DMS114 treated with DMSO at 0.1 percent for 48 hours (cell line): ENCODE measurements at regions not wholly inside any gene's neighbourhood (a gene's known extent, or its start where the extent isn't known, plus 50 kb on each side); places are given as distances from the start of the nearest gene placed in this dataset.
A peak's percentile ranks its signal among the peaks of the same experiment; 100 is the strongest.

Experiments used
- DNase-seq: peaks from one replicate; lab custom pipeline; 2025; ENCODE audit not compliant: unreplicated experiment; lab: John Stamatoyannopoulos, UW

GRCh38 chr15:96888764-96889163 lies 558.3 kb downstream of the NR2F2 start:
- no peak for DNase-seq

- DNase-seq, result peak; percentile 68
Observed at GRCh38 chr15:96889734-96890480, 559.4 kb downstream of the NR2F2 start.

- DNase-seq, result peak; percentile 86
Observed at GRCh38 chr15:96891046-96891445, 560.5 kb downstream of the NR2F2 start.

- peak; percentile 96 for DNase-seq
Observed at GRCh38 chr15:96893159-96893906, 562.8 kb downstream of the NR2F2 start.

DNA sequence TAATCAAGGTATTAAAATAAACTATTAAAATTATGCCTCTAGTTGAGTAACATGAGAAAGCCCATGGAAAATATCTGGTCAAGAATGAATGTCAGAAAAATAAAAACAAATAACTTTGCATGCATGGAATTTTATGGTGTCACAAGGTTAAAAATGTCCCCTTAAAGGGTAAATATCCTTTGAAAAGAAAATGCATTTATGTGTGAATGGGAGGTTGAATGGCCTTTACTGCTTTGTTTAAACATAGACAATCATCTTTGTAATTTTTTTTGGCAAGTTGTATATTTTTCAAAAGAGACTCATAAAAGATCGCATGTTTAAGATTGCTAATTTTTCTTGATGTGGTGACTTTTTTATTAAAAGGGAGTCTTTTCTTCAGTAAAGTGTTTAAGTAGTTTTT lies 564.2 kb downstream of the NR2F2 start:
- peak; percentile 79 for DNase-seq

DNA sequence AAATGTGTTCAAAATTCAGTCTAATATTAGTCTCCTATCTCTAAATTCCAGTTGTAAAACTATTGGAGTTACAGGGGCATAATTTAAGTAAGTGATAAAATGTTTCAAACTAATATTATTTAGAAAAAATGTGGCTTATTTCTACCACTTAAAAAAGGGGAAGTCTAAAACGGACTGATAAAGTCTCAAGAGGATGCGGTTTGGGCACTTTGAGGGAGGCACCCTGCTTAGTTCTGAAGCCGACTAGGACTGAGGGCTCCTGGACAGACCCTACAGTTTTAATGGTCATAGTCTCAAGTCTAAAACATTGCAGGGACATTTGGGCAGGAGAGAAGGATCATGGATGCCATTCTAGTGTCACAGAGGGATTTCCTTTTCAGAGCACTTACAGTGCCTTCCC lies 566.3 kb downstream of the NR2F2 start:
- no peak for DNase-seq

- no peak for DNase-seq
Observed at GRCh38 chr15:96914081-96914480, 583.6 kb downstream of the NR2F2 start.

- no peak for DNase-seq
Observed at GRCh38 chr15:96916750-96917149, 586.2 kb downstream of the NR2F2 start.

DNA sequence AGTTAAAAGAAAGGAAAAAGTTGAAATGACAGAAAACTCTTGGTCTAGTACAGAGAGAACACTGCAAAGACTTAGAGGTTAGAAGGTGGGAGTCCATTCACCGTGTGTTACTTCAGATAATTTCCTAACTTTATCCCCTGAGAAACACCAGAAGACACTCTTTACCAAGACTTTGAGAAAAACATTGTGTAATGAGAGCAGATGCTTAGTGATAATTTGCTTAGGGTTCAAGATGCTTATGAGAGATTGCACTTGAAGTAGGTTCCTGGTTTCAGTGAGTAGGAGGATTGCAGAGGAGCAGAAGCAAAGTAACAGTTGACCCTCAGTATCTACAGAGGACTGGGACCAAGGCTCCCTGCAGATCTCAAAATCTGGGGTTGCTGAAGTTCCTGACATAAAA lies 594.1 kb downstream of the NR2F2 start:
- DNase-seq, result no peak

GRCh38 chr15:96947296-96948229 lies 617.1 kb downstream of the NR2F2 start:
- peak; percentile 82 for DNase-seq

- peak; percentile 78 for DNase-seq
Observed at GRCh38 chr15:96948981-96949380, 618.5 kb downstream of the NR2F2 start.

DNA sequence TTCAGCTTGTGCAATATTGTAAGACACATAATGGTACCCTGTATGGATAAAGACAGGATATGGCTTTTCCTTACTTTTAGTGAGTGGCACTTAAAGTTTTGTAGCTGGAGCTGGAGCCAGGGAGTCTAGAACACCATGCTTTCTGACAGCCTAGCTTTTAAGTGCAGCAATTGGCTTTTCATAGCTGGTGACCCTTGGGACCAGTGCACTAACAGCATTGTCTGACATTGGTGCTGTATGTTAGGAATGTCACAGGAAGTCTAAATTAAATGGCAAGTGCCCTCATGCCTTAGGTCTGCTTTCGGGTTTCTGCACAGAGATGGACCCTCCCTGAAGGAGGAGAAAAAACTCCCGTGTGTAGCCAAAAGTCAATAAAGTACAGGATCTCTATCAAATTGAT lies 628.2 kb downstream of the NR2F2 start:
- DNase-seq, result peak; percentile 79

GRCh38 chr15:96959501-96959900 lies 629.0 kb downstream of the NR2F2 start:
- DNase-seq, result peak; percentile 61

GRCh38 chr15:96960711-96961480 lies 630.4 kb downstream of the NR2F2 start:
- no peak for DNase-seq

DNA sequence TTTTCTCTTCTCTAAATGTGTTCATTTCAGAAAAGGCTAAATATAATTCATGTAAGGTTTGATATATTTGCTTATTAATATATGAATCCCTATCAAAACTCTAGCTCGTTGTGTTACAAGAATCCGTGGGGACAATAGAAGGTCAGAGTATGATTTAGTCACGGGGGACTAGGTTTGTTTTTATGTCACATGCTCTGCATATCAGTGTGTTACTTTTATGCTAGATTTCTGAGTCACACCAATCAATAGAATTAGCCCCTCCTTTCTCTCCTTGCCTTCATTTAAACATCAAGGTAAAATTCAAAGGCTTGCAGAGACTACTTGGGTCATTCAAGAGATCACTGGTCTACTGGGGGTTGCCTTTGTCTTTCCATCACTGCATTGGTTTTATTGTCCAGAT lies 636.1 kb downstream of the NR2F2 start:
- DNase-seq, result no peak

- DNase-seq, result no peak
Observed at GRCh38 chr15:96969732-96970710, 639.5 kb downstream of the NR2F2 start.

GRCh38 chr15:96972201-96972600 lies 641.7 kb downstream of the NR2F2 start:
- no peak for DNase-seq

GRCh38 chr15:96974761-96975160 lies 644.3 kb downstream of the NR2F2 start:
- DNase-seq, result no peak

DNA sequence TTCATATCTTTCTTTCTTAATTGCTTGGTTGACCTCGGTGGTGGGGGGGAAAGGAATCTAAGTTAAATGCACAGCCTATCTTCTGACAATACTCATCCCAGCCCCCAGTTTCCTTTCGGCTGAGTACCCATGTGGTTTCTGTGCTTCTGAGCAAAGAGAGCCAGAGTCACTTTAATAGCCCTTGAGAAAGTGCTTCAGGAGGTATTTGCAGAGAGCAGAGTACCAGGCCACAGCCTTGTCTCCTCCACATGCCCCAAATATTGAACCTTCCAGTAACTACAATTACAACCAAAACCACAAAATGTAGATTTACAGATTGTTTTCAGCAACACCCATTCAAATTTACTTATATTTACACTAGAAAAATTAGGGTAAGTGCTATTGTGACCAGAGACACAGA lies 647.4 kb downstream of the NR2F2 start:
- DNase-seq, result no peak
